ENCODE measurements at regions not wholly inside any gene's neighbourhood (a gene's known extent, or its start where the extent isn't known, plus 50 kb on each side); places are given as distances from the start of the nearest gene placed in this dataset.

DNA sequence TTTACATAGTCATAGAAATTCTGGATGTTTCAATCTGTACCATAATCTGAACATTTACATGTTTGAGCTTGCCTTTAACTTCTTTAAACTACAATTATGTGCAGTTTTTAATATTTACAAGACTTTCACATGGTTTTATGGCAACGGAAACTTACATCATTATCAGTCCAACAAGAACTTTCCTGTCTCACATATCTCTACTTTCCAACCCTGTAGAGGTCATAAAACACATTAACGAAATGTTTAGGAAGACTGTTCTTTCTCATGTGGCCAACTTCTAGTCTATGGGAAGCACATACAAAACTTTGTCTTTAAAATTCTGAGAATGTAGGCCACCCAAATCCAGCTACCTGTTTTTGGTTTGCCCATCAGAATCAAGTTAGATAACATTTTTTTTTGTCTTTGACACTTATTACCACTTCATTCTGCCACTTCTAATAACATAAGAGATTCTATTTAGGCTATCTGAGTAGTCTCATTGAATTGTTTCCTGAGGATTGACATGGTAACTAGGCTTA lies 693.2 kb downstream of the KCNJ3 start:
- Mint-ChIP-seq H3K27ac (ENCODE audit: unreplicated experiment) (no peak overlapping the region), H3K27me3 (ENCODE audit: unreplicated experiment) (no peaks in the 10 kb centered on the region), H3K4me1 (ENCODE audit: unreplicated experiment) (peaks cover 3% of the 10 kb centered on the region), H3K9me3 (ENCODE audit: unreplicated experiment) (no peaks in the 10 kb centered on the region), H3K4me3 (ENCODE audit: unreplicated experiment) (no peak overlapping the region), H3K36me3 (ENCODE audit: low read depth, unreplicated experiment) (no peaks in the 10 kb centered on the region)
- TF ChIP-seq, protein P1, sequence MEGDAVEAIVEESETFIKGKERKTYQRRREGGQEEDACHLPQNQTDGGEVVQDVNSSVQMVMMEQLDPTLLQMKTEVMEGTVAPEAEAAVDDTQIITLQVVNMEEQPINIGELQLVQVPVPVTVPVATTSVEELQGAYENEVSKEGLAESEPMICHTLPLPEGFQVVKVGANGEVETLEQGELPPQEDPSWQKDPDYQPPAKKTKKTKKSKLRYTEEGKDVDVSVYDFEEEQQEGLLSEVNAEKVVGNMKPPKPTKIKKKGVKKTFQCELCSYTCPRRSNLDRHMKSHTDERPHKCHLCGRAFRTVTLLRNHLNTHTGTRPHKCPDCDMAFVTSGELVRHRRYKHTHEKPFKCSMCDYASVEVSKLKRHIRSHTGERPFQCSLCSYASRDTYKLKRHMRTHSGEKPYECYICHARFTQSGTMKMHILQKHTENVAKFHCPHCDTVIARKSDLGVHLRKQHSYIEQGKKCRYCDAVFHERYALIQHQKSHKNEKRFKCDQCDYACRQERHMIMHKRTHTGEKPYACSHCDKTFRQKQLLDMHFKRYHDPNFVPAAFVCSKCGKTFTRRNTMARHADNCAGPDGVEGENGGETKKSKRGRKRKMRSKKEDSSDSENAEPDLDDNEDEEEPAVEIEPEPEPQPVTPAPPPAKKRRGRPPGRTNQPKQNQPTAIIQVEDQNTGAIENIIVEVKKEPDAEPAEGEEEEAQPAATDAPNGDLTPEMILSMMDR (IDR thresholded peaks at IDR 0.05; ENCODE audit: unreplicated experiment) = no peak
- no peak for DNase-seq (ENCODE audit: low spot score)

DNA sequence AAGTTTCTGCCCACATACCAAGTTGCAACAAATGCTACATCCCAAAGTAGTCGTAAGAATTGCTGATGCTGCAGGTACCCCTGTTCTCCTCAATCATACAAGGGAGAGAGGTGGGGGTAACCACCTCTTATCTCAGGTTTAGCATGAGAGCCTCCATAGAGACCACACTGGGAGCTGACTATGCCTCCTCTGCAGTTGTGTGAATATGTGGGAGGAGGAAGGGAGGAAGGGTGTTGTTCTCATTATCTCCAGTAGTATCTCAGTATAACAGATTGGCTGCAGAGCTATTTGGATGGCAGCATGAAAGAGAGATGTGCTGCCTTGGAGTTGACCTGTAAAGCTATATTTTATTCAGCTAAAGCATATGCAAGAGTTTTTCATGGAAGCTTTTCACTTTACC lies 690.7 kb downstream of the KCNJ3 start:
- no peaks in the 10 kb centered on the region for H3K36me3 Mint-ChIP-seq (ENCODE audit: low read depth, unreplicated experiment)
- TF ChIP-seq, protein P1 (IDR thresholded peaks at IDR 0.05; ENCODE audit: unreplicated experiment) = no peak
- H3K27me3 Mint-ChIP-seq (ENCODE audit: unreplicated experiment) = no peaks in the 10 kb centered on the region
- H3K4me3 Mint-ChIP-seq (ENCODE audit: unreplicated experiment) = no peak overlapping the region
- H3K4me1 Mint-ChIP-seq (ENCODE audit: unreplicated experiment) = peaks cover 3% of the 10 kb centered on the region
- no peaks in the 10 kb centered on the region for H3K9me3 Mint-ChIP-seq (ENCODE audit: unreplicated experiment)
- H3K27ac Mint-ChIP-seq (ENCODE audit: unreplicated experiment) = no peak overlapping the region
- no peak for DNase-seq (ENCODE audit: low spot score)

DNA sequence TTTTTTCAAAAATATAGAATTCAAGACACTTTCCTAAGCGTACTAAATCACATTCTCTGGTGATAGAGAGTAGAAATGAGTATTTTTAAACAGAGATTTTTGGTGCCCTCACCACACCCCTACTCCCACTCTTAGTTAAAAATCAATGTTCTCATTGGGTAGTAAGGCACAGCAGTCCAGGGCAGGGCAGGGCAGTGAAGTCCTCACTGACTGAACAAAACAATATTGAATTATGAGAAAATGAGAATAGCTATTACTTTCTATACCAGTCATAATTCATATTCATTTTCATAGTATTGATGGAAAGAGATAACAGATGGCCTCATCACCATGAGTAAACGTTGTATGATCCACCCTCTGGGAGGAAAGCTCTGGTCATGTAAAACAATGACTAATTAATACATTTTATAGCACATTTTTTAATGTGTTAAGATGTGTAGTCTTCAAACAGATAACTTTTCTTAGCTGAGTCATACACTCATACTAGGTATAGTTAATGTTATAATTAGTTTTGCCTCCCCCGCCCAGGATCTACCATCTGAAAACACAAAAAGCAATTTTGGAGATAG lies 686.1 kb downstream of the KCNJ3 start:
- H3K27ac Mint-ChIP-seq (ENCODE audit: unreplicated experiment) = no peak overlapping the region
- no peaks in the 10 kb centered on the region for H3K36me3 Mint-ChIP-seq (ENCODE audit: low read depth, unreplicated experiment)
- TF ChIP-seq, protein P1 (IDR thresholded peaks at IDR 0.05; ENCODE audit: unreplicated experiment) = no peak
- no peaks in the 10 kb centered on the region for H3K27me3 Mint-ChIP-seq (ENCODE audit: unreplicated experiment)
- no peaks in the 10 kb centered on the region for H3K9me3 Mint-ChIP-seq (ENCODE audit: unreplicated experiment)
- H3K4me3 Mint-ChIP-seq (ENCODE audit: unreplicated experiment) = no peak overlapping the region
- DNase-seq (ENCODE audit: low spot score) = no peak
- peaks cover 3% of the 10 kb centered on the region for H3K4me1 Mint-ChIP-seq (ENCODE audit: unreplicated experiment)

DNA sequence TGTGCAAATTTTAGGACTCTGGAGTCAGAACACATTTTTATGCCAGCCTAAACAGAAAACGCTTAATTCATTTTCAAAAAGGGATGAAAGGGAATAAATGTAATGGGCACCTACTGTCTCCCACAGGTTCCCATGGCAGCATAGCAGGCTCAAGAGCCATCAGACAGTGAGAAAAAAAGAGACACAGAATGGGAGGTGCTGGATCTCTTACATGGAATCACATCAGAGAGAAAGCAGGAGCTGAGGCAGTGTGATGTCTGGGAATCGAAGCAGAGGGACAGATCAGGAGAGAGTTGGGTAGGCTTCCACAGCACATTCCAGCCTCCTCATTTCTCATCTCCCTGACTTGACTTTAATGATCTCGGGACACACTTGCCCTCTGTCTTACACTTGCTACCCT lies 684.3 kb downstream of the KCNJ3 start:
- H3K36me3 Mint-ChIP-seq (ENCODE audit: low read depth, unreplicated experiment) = no peaks in the 10 kb centered on the region
- H3K27ac Mint-ChIP-seq (ENCODE audit: unreplicated experiment) = no peak overlapping the region
- no peaks in the 10 kb centered on the region for H3K4me1 Mint-ChIP-seq (ENCODE audit: unreplicated experiment)
- H3K27me3 Mint-ChIP-seq (ENCODE audit: unreplicated experiment) = no peaks in the 10 kb centered on the region
- no peaks in the 10 kb centered on the region for H3K9me3 Mint-ChIP-seq (ENCODE audit: unreplicated experiment)
- TF ChIP-seq, protein P1 (IDR thresholded peaks at IDR 0.05; ENCODE audit: unreplicated experiment) = no peak
- no peak for DNase-seq (ENCODE audit: low spot score)
- H3K4me3 Mint-ChIP-seq (ENCODE audit: unreplicated experiment) = no peak overlapping the region

DNA sequence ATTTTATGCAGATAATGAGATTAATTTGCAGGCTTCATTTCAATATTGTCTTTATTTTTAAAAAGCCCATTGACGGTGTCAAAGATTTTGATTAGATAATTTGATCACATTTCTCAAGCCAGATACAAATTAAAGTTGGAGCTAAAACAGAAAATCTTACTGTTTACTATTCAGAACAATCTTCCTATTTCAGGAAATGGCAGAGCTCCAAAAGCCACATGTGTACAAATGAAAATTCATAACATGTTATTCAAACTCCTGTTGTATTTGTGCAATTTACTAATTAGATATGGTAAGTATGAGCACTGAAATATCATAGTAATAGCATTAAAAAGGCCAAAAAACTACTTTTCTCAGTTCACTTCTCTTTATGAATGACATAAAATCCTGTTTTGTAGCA lies 682.9 kb downstream of the KCNJ3 start:
- no peak for DNase-seq (ENCODE audit: low spot score)
- Mint-ChIP-seq H3K4me3 (ENCODE audit: unreplicated experiment) (no peak overlapping the region), H3K27ac (ENCODE audit: unreplicated experiment) (no peak overlapping the region), H3K27me3 (ENCODE audit: unreplicated experiment) (no peaks in the 10 kb centered on the region), H3K4me1 (ENCODE audit: unreplicated experiment) (no peaks in the 10 kb centered on the region), H3K36me3 (ENCODE audit: low read depth, unreplicated experiment) (no peaks in the 10 kb centered on the region), H3K9me3 (ENCODE audit: unreplicated experiment) (no peaks in the 10 kb centered on the region)
- TF ChIP-seq, protein P1 (IDR thresholded peaks at IDR 0.05; ENCODE audit: unreplicated experiment) = no peak
